ENCODE measurements at regions not wholly inside any gene's neighbourhood (a gene's known extent, or its start where the extent isn't known, plus 50 kb on each side); places are given as distances from the start of the nearest gene placed in this dataset.

DNA sequence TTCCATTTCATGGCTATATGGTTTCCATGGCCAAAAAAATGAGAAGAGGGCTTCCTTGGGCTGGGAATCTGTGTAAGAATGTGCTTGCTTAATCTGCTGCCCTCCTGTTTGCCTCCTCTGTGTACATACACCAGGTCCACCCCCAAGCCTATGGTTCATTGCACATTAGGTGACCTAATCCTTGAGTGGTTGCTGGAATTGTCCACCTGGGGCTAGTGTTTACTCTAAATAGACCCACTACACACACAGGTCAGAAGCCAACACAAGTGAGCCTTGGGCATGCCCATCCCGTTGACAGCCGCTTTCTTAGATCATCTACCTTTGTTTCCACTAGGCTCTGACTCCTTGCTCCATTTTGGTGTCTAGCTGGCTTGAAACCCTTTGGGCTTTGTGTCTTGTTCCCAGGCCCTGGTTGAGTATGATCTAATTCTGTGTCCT, 59.2 kb upstream of the ATL2 start:
- no peak for DNase-seq (ENCODE audit: extremely low spot score)
- TF ChIP-seq ZNF384 (IDR thresholded peaks at IDR 0.05) (no peak), ARNT (IDR thresholded peaks at IDR 0.05) (no peak), TARDBP (IDR thresholded peaks at IDR 0.05) (no peak), FOXA1 (IDR thresholded peaks at IDR 0.05) (no peak), BHLHE40 (IDR thresholded peaks at IDR 0.05; ENCODE audit: borderline replicate concordance) (no peak), FOXK2 (IDR thresholded peaks at IDR 0.05) (no peak), LEF1 (IDR thresholded peaks at IDR 0.05; ENCODE audit: borderline replicate concordance) (no peak), SP1 (IDR thresholded peaks at IDR 0.05) (no peak)
- POLR2A ChIA-PET, result no interaction called here
- CTCF ChIA-PET, result no interaction called here

DNA sequence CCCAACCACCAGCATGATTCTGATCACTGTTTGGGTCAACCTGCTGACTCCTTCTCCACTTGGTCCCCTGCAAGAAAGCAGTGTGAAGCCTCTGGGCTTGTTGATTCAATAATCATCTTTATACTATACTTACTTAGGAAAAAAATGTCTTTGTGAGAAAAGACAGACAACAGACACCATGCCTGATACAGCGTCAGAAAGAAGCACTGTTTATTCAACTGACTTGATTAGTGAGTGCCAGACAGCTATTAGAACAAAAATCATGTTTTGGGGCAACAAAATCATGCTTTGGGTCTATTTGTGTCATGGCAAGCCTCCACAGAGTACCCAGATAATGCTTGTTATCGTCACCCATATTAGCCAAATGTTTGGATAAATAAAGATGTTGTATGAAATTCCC, 58.7 kb upstream of the ATL2 start:
- CTCF ChIA-PET, result no interaction called here
- TF ChIP-seq BHLHE40 (IDR thresholded peaks at IDR 0.05; ENCODE audit: borderline replicate concordance) (no peak), ELF4 (IDR thresholded peaks at IDR 0.05) (no peak), CTBP1 (IDR thresholded peaks at IDR 0.05; ENCODE audit: borderline replicate concordance) (no peak), FOXM1 (IDR thresholded peaks at IDR 0.05; ENCODE audit: borderline replicate concordance) (no peak), LEF1 (IDR thresholded peaks at IDR 0.05; ENCODE audit: borderline replicate concordance) (no peak), HDGF (IDR thresholded peaks at IDR 0.05; ENCODE audit: borderline replicate concordance) (no peak), ARNT (IDR thresholded peaks at IDR 0.05) (no peak), FOXA1 (IDR thresholded peaks at IDR 0.05) (no peak), SUZ12 (IDR thresholded peaks at IDR 0.05) (no peak), L3MBTL2 (conservative IDR thresholded peaks at IDR 0.05) (no peak), NFRKB (IDR thresholded peaks at IDR 0.05) (no peak), ZNF384 (IDR thresholded peaks at IDR 0.05) (no peak), SP1 (IDR thresholded peaks at IDR 0.05) (no peak), FOXK2 (IDR thresholded peaks at IDR 0.05) (no peak), TARDBP (IDR thresholded peaks at IDR 0.05) (no peak)
- TF ChIP-seq, protein P1, sequence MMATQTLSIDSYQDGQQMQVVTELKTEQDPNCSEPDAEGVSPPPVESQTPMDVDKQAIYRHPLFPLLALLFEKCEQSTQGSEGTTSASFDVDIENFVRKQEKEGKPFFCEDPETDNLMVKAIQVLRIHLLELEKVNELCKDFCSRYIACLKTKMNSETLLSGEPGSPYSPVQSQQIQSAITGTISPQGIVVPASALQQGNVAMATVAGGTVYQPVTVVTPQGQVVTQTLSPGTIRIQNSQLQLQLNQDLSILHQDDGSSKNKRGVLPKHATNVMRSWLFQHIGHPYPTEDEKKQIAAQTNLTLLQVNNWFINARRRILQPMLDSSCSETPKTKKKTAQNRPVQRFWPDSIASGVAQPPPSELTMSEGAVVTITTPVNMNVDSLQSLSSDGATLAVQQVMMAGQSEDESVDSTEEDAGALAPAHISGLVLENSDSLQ (IDR thresholded peaks at IDR 0.05), result no peak
- POLR2A ChIA-PET, result no interaction called here

DNA sequence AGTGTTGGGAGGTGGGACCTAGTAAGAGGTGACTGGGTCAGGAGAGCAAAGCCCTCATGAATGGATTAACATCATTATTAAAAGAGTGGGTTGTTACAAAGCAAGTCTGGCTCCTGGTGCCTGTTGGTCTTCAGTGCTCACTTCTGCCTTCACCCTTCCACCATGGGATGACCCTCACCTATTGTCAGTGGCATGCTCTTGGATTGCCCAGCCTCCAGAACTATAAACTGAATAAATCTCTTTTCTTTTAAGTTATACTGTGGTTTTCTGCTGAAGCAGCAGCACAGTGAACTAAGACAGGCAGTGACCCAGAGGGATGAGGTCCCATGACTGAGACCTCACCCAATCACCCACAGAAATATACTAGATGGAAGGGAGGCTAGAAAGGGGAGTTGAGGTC, 57.5 kb upstream of the ATL2 start:
- TF ChIP-seq L3MBTL2 (conservative IDR thresholded peaks at IDR 0.05) (no peak), SP1 (IDR thresholded peaks at IDR 0.05) (no peak), FOXM1 (IDR thresholded peaks at IDR 0.05; ENCODE audit: borderline replicate concordance) (no peak)
- CTCF ChIA-PET, result interaction anchor here (0.5 kb wide), 1 partner anchor 73 kb away, joined by 3 read pairs; no protein-coding TSS in a partner anchor
- DNase-seq (ENCODE audit: extremely low spot score), result no peak
- POLR2A ChIA-PET, result no interaction called here

More for the DNA sequence above, 58.7 kb upstream of the ATL2 start:
- DNase-seq (ENCODE audit: extremely low spot score), result no peak

DNA sequence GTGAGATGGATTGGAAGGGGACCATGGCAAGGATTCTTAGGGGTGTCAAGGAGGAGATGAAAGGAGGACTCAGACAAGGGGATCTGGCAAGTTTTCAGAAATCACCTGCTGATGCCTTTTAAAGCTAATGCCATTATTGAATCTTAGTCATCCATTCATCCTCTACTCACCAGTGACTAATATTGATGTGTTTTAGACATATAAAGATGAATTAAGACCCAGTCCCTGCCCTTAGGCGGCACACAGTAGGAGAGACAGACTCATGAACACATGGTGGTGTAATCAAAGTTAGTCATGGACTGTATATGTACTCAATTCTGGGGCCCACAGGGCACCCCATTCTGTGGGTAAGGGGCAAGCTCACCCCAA, 56.5 kb upstream of the ATL2 start:
- ChIA-PET CTCF (no interaction called here), POLR2A (no interaction called here)
- DNase-seq (ENCODE audit: extremely low spot score), result no peak
- TF ChIP-seq, protein P1 (IDR thresholded peaks at IDR 0.05), result no peak
- TF ChIP-seq BHLHE40 (IDR thresholded peaks at IDR 0.05; ENCODE audit: borderline replicate concordance) (no peak), SUZ12 (IDR thresholded peaks at IDR 0.05) (no peak), NFRKB (IDR thresholded peaks at IDR 0.05) (no peak), ELF4 (IDR thresholded peaks at IDR 0.05) (no peak), FOXA1 (IDR thresholded peaks at IDR 0.05) (no peak), FOXM1 (IDR thresholded peaks at IDR 0.05; ENCODE audit: borderline replicate concordance) (no peak), FOXK2 (IDR thresholded peaks at IDR 0.05) (no peak), LEF1 (IDR thresholded peaks at IDR 0.05; ENCODE audit: borderline replicate concordance) (no peak), SP1 (IDR thresholded peaks at IDR 0.05) (no peak)

DNA sequence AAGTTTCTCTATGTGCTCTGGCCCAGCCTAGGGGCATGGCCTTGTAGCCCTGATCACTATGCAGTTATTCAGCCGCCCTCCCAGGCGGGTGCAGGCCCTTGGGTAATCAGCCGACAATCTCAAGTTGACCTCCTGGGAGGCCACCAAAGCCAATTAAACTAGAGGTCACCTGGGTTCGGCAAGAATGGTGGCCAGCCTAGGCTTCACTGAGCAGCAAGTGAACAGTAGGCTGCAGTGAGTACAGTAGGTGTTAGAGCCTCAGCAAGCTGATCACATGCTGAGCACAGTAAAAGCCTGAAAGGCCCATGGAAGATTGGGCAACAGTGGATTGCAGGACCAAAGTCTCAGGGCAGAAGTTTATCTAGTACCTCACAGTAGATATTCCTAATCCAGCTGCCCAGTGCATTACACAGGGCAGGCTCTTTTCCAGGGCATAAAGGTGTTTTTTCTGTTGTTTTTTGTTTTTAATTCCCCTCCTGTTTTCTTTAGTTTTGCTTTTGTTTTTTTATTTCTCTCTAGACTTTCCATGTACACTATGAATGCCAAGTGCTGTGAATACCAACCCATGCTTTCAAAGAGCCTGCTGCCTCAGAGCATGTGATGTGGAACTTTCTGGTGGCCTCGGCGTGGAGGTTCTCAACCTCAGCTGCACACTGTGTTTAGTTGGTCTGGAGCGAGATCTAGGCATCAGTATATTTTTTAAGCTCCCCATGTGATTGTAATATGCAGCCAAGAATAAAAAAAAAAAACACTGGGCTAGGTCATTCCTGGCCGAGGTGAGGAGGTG, 55.9 kb upstream of the ATL2 start:
- DNase-seq (ENCODE audit: extremely low spot score), result no peak
- TF ChIP-seq FOXA1 (IDR thresholded peaks at IDR 0.05), result no peak
- TF ChIP-seq ARNT (IDR thresholded peaks at IDR 0.05), result no peak
- no peak for TF ChIP-seq NFRKB (IDR thresholded peaks at IDR 0.05)
- TF ChIP-seq SUZ12 (IDR thresholded peaks at IDR 0.05), result no peak
- TF ChIP-seq SP1 (IDR thresholded peaks at IDR 0.05), result no peak
- ChIA-PET POLR2A (no interaction called here), CTCF (no interaction called here)

DNA sequence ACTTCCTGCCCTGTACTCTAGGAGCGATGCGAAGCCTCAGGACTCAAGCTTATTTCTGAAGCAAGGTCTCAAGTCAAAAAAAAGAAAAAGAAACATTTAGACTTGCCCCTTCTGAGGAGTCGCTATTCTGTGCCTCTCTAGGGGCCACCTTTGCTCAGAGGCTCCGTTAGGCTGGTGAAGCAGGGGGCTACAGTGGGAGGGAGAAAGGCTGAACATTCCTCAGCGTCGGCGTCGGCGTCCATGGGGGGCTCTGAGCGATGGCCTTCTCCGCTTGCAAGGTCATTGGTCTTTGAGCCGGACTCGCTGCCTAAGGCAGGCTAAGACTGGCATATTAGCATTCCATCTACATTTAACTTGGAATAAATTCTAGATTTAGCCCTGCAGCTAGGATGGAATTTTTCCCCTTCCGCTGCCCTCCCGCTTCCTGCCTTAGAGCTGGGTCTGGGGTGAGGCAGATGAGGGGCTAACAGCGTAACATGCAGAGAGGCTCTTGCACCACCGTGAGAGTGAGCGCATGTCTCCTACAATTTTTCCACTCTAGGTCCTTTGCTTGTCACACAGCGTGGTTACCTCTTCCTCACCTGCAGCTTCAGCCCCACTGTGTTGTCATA, 53.6 kb upstream of the ATL2 start:
- TF ChIP-seq NFRKB (IDR thresholded peaks at IDR 0.05) (no peak), BHLHE40 (IDR thresholded peaks at IDR 0.05; ENCODE audit: borderline replicate concordance) (no peak), TARDBP (IDR thresholded peaks at IDR 0.05) (no peak), CTBP1 (IDR thresholded peaks at IDR 0.05; ENCODE audit: borderline replicate concordance) (no peak), SP1 (IDR thresholded peaks at IDR 0.05) (no peak), FOXM1 (IDR thresholded peaks at IDR 0.05; ENCODE audit: borderline replicate concordance) (no peak), ARNT (IDR thresholded peaks at IDR 0.05) (no peak), HDGF (IDR thresholded peaks at IDR 0.05; ENCODE audit: borderline replicate concordance) (no peak), SUZ12 (IDR thresholded peaks at IDR 0.05) (no peak), ZNF384 (IDR thresholded peaks at IDR 0.05) (no peak), L3MBTL2 (conservative IDR thresholded peaks at IDR 0.05) (no peak), FOXA1 (IDR thresholded peaks at IDR 0.05) (no peak), FOXK2 (IDR thresholded peaks at IDR 0.05) (no peak), ELF4 (IDR thresholded peaks at IDR 0.05) (no peak), LEF1 (IDR thresholded peaks at IDR 0.05; ENCODE audit: borderline replicate concordance) (no peak)
- TF ChIP-seq, protein P1 (IDR thresholded peaks at IDR 0.05), result no peak
- ChIA-PET POLR2A (interaction anchor here (1.2 kb wide), 1 partner anchor 54 kb away, joined by 3 read pairs; no protein-coding TSS in a partner anchor), CTCF (interaction anchor here (0.6 kb wide), 1 partner anchor 144 kb away, joined by 4 read pairs; no protein-coding TSS in a partner anchor)
- no peak for DNase-seq (ENCODE audit: extremely low spot score)

All from HEK293T (cell line).